NK-92 treated with Interleukin-12 subunit alpha and Interleukin-12 subunit beta, amount 100 ng/mL, for 24 hours (cell line): ENCODE measurements at regions not wholly inside any gene's neighbourhood (a gene's known extent, or its start where the extent isn't known, plus 50 kb on each side); places are given as distances from the start of the nearest gene placed in this dataset.

Experiments
- DNase-seq: peaks from one replicate; lab custom pipeline; 2025; lab: John Stamatoyannopoulos, UW

DNA sequence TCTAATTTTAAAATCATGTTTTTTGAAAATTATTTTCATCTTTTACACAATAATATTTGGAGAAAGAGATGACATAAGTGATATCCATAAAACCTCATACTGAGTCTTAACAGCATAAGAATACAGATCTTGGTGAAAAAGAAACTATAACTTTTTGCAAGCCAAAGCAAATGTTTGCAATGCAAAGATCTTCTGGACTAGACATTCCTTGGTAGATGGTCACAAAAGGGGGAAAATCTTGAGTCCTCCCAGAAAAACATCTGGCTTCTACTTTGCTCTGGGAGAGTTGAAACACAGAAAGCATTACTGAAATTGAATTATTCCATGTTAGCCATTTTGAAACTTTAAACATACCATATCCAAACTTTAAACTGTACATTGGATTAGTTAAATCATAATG is 308.2 kb downstream of the ANXA1 start:
- no peak for DNase-seq

DNA sequence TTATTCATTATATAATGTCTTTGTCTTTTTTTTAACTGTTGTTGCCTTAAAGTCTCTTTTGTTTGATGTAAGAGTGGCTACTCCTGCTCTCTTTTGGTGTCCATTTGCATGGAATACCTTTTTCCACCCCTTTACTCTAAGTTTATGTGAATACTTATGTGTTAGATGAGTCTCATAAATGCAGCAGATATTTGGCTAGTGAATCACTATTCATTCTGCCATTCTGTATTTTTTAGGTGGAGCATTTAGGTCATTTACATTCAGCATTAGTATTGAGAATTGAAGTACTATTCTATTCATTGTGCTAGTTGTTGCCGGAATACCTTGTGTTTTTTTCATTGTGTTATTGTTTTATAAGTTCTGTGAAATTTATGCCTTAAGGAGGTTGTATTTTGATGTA is 317.1 kb downstream of the ANXA1 start:
- no peak for DNase-seq

DNA sequence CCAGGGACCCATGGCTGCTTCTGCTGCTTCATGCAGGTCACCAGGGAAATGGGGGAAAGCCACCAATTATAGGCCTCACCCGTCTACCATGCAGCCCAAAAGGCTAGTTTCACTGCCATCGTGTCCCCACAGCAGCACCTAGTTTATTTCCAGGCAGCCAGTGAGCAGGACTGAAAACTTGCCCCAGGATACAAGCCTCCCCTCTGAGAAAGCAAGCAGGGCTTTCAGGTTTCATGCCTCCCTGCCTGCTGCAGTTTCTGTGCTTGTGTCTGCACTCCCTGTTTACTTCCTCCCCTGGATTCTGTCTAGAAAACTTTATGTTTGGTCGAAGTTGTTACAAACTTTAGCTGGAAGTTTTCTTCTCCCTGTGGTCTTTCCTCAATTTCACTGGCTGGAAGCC is 319.1 kb downstream of the ANXA1 start:
- DNase-seq: no peak

DNA sequence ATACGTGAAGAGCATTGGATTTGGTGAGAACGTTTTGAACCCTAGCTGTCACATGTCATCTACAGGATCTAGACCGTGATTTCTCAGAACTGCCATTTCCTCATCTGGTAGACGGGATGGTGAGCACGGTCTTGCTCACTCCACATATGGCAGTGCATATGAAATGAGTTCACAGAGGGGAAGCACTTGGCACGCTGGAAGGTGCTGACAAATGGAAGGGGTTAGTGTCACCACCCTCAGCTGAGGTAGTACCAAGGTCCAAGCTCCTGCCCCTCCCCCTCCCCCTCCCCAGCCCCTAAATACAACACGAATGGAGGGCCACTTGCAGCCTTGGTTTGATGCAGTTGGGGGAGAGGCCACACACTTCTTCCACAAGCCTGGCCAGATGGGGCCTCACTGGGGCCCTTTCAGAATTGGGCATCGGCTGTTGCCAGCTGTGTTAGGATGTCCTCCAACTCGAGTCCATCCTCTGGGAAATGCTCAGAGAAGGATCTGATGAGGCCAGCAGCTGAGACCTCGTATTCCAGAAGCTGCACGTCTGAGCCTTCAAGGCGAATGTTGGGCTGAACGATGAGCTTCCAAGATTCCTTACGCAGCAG is 322.4 kb downstream of the ANXA1 start:
- no peak for DNase-seq

DNA sequence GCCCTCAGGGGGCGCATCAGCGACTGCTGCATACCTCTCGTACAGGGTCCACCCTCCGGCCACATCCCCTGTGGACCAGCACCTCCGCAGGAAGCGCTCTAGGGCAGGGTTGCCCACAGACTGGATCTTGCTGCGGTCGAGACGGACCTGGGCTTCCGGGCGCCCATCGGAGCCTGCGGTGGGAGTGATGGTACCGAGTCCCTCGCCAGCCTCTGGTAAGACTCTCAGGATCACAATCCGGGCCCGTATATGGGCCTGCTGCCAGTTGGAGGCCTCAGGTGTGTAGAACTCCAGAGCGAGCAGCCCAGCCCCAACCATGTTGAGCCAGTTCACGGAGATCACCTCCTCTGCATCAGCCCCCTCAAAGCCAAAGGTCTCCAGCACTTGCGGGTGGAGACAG is 323.0 kb downstream of the ANXA1 start:
- DNase-seq: no peak

DNA sequence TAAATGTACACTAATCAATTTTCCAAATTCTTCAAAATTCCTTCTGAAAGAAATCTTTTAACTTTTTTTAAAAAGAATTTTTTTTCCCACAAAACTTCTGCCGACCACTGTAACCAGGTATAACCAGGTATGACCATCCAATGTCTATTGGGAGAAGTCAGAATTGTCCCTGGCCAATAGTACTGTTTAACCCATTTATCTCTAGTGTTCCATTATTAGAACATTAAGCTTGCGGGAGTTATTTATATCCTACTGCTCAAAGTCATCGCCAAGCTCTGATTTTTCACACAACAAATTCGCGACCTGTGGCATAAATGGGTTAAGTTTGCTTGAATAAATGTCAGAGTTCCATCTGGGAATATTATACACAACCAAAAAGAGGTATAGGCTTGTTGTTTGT is 343.2 kb downstream of the ANXA1 start:
- no peak for DNase-seq

DNA sequence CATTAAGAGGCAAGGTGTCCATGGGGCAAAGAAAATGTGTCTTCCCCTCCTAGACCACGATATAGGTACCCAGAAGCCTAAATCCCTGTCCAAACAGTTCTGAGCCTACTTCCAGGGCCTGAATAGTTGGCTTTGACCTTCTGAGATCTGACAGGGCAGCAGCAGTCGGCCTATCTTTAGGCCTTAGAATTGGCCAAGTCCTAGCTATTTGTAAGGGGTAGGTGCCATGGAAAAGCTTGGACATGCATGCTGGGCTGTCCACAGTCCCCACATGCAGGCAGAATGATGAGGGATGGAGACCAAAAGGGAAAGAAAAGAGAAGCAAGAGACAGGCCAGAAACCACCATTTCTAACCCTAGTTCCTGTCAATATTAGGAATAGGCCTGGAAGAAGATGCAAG is 346.1 kb downstream of the ANXA1 start:
- no peak for DNase-seq

DNA sequence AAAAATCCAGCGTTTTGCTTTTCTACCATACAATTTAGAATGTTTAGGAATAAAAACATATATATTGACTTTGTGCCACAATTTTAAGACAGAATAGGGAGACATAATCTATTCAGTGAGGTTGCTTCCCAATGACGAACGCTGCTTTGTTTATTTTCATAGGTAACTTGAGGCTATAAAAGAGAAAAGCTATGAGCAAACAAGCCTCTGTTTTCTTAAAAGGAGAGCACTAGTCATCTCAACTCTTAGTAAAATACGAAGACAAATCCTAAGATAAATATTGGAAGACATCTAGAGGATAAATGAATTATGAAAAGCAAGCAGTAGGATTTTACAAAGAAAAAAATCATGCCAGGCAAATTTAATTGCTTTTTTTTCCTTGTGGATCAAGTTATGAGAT is 363.6 kb downstream of the ANXA1 start:
- DNase-seq: no peak

DNA sequence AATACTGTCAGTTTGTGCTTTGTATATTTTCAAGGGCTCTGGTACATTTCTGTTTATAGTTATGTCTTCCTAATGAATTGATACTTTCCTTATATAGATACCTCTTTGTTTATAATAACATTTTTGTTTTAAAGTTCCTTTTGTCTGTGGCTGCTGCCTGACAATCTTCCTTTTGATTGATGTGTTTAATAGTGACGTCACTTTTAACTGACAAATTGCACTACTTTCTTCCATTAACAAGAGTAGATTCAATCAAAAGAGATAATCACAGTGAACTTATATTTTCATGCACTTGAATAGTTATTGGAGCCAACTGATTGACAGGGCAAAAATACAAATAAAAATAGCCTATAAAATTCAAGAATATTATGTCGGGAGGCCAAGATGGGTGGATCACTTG is 371.7 kb downstream of the ANXA1 start:
- no peak for DNase-seq

DNA sequence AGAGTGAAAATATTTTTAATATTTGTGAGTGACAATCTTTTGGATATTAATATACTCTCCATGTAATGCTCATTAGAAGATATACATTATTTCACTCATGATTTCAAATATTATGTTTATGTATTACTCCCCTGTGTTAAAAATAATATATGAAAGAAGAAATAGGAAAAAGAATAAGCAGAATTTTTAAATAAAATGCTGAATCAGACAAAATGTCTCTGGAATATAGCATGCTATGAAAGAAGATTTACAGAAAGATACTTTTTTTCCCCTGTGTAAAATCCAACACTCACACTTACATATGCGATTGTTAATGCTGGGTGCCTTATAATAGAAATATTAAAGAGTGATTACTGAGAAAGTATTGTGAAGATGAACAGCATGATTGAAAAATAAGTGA is 373.7 kb downstream of the ANXA1 start:
- no peak for DNase-seq

DNA sequence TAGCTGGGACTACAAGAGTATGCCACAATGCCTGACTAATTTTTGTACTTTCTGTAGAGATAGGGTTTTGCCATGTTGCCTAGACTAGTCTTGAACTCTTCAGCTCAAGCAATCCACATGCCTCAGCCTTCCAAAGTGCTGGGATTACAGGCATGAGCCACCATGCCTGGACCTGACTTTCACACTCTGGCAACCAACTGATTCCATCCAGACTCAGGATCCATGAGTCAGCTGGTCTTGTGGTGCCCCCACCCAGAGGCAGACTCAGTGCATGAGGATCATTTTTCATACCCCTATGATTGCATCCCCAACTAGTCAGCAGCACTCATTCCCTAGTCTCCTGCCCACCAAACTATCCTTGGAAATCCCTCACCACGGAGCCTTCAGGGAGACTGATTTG is 375.9 kb downstream of the ANXA1 start:
- no peak for DNase-seq

DNA sequence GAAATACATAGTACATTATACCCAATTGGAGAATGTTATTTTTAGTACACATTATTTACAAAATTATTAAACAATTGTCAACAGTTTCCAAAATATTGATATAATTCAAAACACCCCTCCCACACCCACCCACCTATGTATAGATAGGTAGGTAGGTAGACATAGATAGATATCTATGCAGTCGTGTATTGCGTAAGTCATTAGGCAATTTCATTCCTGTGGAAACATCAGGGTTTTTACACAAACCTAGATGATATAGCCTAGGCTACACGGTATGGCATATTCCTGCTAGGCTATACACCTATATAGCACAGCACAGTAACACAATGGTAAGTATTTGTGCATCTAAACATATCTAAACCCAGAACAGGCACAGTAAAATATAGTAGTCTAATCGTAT is 377.3 kb downstream of the ANXA1 start:
- DNase-seq: no peak

DNA sequence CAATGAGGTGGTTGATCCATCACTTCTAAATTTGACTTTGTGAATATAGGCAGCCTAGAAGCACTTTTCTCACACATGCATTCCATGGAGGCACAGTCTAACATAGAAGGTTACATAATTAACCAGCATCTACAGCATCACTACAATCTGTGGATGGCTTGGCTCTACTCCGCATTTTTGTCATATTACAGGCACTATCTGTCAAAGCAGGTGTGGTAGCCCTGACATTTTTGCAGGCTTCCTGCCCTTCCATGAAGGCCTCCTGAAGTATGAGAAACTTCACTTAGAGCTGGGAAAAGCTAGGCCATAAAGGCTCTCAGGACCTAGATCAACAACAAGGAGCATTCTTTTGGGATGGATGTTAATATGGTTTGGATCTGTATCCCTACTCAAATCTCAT is 378.0 kb downstream of the ANXA1 start:
- no peak for DNase-seq

DNA sequence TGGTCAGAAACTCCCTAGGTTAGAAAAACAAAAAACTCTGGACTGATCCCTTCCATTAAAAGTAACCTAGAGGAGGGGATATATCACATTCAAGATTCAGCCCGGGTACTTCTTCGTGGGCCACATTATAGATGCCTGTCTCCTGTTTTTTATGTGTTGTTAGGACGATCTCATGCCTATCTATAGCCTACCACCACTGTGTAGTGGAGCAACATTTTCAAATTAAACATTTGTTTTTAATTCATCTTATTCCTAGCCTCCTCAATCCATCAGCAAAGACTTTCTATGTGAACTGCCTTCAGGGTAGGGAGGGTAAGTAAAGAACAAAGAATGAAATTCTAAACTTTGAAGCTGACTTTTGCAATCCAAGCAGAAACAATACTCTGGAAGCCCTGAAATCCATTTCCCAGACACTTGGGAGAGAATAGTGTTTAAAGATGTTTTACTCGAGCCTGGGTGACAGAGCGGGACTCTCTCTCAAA is 379.4 kb downstream of the ANXA1 start:
- DNase-seq: no peak

DNA sequence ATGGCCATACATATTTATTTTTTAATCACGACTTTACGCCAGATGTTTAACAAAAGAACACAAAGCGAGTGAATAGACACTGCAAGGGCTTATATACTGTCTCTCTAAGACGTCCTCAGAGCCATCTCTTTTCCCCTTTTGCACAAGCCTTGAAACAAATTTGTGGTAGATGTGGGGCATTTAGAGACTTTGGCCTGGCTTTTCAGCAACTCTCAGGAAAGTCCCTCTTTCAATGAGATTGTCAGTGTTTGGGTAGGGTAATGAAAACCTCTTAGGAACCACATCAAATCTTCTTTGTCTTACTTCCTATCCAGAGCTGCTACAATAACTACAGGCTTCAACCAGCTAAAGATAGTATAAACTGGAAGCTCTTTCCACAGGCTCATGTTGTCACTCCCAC is 380.0 kb downstream of the ANXA1 start:
- DNase-seq: no peak

DNA sequence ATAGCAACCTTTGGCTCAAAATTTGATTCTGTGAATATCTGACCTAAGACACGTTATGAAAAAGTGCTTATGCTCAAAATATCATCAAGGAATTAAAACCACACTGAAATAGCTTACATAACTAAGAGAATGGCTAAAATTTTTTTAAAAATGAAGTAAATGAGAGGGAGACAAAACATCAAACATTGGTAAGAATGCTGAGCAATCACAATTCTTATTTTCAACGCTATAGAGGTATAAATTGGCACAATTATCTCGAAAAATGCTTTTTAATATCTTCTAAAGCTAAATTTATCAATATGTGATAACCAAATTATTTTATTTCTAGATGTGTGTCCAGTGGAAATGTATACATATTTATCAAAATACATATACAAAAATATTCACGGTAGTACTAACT is 381.3 kb downstream of the ANXA1 start:
- DNase-seq: no peak

DNA sequence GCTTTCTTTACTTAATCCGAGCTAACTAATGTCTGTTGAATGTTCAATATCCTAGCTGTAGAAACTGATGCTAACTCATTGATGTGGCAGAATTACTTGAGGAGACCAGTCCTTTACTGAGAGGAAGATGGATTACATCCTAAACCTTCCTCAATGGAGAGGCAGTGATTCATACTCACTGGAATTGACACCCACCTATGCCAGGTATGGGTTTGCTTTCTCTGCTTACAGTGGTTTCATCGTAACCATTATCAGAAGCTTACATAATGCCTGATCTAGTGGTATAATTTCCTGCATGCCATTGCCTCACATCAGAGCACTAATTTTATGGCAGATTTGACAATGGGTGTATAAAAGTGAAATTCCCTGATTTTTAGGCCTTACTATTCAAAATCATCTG is 384.7 kb downstream of the ANXA1 start:
- DNase-seq: no peak

DNA sequence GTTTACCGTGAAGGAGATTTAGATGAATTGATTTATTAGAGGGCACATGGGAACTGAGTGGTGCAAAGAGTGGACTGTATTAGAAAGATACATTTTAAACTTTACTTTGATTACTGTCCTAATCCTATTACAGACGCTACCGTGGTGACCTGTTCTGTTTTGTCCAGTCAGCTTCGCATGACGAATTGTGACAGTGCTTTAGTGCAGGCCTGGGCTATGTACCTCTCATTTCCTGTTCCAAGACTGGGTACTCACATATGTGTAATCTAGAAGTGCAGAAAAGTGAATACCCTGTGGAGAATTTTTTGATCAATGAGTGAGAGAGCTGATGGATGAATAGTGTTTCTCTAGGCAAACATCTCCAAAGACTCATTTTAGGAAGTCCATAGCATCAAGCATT is 385.9 kb downstream of the ANXA1 start:
- no peak for DNase-seq

DNA sequence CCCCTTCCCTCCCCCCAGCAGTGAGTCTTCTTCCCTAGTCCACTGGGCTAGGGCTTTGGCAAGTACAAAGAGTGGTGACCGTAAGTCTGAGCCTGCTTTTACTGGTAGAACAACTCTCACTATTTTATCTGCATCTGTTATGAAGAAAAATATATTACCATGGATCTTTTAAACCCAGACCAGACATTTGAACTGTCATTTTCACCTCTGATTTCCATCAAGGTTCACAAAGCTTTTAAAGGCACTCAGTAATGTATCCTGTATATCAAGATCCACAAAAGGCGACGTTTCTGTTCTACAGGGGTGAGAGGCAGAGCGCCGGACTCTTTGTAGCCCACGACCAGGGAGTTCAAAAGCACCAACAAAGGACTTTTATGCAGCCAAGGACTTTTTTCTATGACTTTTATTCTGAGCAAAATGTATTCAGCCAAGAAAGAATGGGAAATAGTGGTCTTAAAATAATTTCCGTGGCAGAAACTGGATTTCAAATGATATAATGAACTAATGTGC is 388.3 kb downstream of the ANXA1 start:
- no peak for DNase-seq

DNA sequence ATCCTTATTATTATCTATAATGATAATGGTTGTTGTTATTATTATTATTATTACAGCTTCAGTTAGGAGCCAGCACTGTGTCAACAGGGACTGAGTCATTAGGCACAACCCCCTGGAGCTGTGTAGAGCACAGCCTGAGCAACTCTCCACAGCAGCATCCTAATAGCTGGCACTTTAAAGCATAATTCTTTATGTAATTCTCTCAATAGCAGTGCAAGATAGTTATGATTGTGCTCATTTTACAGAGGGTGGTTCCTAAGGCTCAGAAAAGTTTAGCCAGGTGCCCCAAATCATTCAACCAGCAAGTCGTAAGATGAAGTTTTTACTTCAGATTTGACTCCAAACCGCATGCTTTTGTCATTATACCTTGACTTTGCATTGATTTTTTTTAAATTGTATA is 390.3 kb downstream of the ANXA1 start:
- no peak for DNase-seq

DNA sequence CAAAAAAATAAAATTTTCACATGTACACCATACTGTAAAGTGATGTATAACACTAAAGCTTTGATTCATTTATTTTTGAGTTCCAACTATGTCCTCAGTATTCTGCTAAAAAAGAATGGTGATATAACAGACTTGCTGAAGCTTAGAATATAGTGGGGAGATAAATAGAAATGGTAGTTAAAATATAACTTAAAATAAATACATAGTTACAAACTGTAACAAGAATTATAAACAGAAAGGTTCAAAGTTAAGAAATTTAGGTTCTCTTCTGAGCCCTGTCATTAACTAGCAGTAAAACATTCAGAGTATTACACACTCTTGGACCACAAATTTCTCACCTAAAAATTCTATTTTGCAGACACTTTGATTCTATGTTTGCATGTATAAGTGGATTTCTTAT is 392.1 kb downstream of the ANXA1 start:
- no peak for DNase-seq

DNA sequence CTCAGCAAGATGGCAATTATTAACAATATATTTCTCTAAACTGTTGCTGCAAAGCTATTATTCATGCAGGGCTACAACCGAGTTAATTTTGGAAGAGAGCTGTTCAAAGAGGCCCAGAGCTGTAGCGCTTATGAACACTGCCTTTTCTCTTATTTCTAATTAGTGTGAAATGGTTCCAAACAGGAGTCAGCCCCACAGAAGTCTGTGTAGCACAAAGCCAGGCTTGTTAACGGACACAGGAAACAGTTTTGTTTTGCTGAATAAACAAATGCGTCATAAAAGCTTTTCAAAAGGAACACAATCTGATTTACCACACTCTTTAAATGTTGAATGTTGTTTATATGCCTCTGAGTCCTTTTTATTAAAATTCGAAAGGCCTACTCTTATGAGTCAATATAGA is 396.5 kb downstream of the ANXA1 start:
- no peak for DNase-seq

DNA sequence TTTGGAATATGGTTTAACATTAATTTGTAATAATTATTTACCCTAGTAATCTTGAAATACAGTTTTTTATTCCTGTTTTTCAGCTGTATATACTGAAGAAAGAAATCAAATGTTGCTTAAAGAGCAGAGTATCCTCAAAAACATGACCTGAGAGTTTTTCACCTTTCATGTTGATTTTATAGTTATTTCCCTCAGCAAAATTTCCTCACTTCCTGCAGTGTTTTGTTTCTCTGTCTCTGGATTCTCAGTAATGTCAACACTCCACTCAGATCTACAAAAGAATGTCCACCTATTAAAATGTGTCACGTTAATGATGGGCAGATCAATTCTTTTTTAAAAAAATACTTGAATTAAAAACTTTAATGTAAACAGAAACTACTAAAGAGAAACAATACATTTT is 398.3 kb downstream of the ANXA1 start:
- no peak for DNase-seq

DNA sequence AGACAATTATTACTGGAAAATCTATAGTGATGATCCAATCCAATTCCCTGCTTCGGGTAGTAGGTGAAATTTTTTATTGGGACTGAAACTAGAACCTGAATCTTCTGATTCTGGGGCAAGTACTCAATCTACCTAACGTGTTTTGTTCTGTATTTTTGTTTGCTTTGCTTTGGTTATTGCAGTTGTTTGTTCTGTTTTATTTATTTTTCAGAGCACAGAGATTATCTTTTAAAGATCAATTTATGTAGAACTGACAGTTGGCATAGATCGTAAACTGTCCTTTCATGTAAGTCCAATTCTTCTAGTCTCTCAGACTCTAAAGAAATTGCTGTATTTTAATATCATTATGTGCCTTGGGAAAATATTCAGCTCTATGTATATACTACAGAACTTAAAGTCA is 401.6 kb downstream of the ANXA1 start:
- DNase-seq: no peak

DNA sequence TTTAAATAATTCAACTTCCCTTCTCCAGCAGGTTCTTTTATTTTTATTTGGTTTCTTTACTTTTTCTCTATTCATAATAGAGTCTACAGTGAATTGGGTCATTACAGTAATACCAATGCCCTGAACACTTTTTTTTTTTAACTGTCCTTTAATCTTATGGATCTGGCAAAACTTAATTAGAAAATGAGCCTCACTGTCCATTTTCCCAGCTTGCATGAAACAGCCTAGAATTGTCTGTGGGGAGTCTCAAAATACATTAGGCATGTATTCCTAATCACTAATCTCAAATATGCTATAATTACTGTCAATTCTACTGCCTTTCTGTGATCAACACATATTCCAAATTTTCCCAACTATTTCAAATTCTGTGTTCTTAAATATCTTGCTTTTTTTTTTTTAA is 406.8 kb downstream of the ANXA1 start:
- no peak for DNase-seq
